GM21717 (cell line): ENCODE measurements at regions not wholly inside any gene's neighbourhood (a gene's known extent, or its start where the extent isn't known, plus 50 kb on each side); places are given as distances from the start of the nearest gene placed in this dataset.

Source experiments
- ATAC-seq: cut with Tn5 transposase; IDR thresholded peaks from one replicate; pipeline ENCODE4 v1.9.1; 2021; ENCODE audit warnings: mild to moderate bottlenecking, moderate library complexity; ENCODE audit not compliant: unreplicated experiment

DNA sequence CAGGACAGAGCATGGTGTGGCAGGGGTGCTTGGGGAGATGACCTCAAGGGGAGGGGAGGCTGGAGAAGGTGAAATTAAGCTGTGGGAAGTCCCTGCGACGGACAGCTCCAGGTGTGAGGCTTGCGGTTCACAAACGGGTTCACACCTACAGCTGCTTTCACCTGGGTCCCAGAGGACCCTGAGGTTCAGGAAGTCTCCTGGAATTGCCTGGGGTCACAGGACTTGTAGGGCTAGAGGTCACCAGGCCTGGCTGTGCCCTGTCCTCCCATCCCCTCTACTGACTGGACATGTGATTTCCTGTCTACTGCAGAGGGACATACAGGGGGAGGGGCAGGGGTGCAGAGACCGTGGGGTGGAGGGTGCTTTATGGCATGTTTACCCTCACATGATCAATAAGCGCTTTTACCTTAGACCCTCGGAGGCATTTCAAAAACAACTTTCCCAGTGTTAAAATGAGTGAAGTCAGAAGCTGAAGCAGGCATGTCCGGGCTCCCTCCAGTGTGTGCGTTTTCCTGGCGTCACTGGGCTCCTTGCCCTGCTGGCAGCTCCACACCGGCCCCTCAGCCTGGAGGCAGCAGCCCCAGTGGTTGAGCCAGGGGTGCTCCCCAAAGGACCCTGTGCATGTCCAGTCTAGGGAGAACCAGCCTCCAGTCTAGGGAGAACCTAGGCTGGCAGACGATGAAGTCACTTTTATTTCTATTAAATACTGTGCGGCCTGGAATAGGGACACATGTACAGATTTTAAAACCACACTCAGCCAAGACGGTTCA lies 66.6 kb upstream of the IGFBP3 start:
- ATAC-seq = no peak

DNA sequence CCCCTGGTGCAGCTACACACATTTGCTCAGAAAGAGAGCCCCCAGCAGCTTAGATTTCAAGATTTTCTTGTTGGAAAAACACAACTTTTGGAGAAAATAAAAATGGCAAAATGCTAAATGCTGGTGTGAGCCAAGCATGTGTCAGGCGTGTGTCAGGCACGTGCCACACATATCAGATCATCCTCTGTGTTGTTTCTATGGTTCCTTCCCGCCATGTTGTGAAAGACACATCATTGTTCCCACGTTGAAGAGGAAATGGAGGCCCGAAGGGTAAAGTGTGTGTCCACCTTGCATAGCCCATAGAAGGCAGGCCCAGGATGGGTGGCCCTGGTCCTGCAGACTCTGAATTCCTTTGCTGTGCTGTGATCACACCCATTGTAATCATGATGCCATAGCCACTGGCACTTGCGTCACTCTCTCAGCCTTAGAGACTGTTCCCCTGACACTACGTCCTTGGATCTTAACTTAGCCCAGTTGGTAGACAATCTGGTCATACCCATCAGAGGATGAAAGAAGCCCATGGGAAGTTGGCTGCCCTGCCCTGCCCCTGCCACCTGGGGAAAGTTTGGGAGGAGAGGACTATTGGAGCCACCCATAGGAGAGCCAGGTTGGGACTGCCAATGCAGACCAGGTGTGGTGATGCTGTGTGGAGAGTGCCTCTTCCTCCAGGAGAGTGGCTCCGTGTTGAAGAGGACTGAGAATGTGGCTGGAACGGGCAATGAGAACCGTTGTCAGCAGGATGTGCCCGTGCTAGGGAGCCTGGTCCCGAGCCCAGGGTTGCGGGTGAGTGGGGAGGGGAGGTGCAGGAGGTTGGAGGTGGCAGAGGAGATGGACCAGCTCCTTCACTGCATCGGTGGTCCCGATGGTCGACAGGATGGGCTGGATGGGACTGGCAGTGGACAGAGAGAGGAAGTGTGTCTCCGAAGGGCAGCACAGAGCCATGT lies 65.6 kb upstream of the IGFBP3 start:
- ATAC-seq = no peak

DNA sequence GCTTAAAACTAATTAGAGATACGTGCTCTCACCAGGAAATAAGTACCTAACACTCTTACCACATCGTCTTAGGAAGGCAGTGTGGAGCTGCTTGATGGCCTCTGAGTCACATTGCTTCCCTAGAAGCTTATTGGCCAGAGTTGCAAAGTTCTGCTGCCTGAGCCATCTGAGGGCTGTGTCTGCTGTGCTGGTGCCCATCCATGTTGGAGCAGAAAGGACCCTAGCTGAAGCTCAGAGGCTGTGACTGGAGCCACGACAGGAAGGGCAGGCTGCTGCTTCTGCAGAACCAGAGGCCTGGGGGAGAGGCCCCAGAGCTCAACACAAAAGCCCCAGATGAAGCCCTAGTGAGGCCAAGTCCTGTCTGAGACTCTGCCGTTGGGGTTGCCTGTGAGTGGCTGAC lies 64.8 kb upstream of the IGFBP3 start:
- ATAC-seq = no peak

DNA sequence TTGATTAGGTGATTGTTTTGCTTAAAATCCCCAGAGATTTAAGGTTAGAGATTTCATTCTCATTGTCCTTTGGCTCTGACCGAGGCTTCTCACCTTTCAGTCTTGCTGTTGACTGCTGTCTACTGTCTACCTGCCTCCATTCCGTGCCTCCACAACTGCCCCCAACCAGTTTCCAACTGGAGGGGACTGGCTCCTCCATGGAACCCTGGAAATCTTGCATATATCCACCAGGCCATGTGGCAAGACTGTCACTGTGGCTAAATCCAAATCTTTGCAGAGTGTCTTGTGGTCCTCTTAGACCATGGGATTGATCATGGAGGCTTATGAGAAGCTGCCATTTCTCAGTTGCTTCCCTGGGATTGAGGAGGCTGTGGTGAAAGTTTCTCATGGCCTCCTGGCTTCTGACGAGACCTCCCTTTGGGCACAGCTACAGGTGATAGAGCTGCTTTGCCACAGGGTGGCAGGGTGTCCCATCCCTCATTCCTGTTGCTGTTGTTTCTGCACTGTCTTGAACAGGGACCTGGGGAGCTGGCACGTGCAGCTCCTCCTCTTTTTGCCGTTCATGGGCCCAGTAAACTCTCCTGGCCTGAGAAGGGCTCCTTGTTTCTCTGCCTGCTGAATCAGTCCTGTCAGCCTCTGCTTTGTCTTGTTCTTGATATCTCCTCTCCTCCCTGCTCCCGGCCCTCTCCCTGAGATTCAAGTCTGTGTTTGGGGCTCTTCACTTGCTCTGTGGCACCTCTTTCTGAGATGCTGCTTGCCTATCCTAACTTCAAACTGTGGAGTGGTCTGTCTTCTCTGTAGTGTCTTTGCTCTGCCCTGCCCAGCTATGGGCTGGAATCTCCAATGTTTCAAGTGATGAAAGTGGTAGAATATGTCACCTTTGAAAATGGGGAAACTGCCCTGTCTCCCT lies 63.6 kb upstream of the IGFBP3 start:
- no peak for ATAC-seq

DNA sequence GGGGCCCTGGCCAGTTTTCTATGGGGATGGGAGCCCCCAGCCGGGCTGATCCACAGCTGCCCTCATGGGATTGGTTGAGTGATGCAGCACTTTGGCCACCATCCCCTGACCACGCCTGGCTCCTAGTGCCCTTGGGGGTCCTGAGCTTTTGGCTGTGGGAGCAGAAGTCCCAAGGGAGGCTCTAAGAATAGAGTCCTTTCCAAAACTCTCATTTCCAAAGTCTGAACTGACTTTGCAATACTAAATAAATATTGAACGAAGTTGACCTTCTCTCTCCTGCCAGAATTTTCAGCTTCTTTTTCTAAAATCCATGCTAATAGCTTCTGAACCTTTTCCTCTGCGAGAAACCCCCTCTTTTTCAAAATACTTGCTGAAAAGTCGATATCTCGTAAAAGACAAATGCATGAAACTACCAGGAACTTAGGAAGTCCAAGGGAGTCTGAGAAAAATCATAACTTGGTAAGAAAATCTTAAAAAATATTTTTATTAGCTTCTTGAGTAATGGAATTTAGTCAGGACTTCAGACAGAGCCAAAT lies 62.7 kb upstream of the IGFBP3 start:
- no peak for ATAC-seq

DNA sequence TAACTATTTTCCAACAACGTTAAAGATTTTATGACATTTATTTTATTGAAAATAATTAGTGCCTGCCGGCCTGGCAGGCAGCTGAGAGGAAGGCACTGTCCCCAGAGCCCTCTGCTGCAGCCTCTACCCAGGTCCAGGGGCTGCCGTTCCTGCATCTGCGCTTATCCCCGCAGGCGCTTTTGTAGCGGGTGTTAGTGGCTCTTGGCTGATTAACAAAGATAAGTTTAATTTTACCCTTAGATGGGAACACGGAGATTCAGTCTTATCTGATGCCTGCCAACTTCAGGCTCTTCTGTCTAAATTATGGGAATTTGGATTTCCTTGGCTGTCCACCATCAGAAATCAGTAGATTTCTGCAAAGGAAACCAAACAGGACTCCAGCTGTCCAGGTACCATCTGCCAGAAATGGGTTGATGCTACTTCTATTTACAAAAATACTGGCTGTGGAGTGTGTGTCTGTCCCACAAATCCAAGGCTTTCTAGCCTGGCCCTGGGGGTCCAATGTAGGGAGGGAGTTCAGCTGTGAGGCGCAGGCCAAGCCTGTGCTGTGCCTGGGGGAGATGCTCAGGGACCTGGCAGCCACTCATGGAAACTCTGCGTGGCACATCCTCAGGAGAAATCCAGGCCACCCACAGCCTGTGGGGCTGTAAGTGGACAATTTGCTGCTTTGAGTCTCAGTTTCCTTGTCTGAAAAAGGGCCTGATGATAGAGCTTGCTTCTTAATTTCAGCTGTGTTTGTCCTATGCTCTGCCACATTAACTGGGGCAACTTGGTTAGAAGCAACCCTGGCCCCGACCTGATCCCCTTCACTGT lies 62.0 kb upstream of the IGFBP3 start:
- no peak for ATAC-seq

DNA sequence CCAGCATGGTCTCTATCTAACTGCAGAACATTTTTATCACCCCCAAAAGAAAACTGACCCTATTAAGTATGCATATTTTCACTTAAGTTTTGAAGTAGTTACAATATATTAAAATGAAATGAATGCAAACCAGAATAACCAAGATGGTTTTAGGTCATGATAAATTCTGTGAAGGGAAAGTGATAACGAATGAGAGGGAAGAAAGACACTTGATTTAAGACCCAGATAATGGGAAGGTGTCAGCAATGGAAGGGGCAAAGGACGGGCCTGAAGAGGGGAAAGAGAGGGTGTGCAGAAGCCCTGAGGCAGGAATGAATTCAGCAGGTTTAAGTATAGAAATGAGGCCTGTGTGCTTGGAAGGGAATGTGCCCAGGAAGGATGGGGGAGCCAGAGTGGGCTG lies 61.1 kb upstream of the IGFBP3 start:
- ATAC-seq = no peak

DNA sequence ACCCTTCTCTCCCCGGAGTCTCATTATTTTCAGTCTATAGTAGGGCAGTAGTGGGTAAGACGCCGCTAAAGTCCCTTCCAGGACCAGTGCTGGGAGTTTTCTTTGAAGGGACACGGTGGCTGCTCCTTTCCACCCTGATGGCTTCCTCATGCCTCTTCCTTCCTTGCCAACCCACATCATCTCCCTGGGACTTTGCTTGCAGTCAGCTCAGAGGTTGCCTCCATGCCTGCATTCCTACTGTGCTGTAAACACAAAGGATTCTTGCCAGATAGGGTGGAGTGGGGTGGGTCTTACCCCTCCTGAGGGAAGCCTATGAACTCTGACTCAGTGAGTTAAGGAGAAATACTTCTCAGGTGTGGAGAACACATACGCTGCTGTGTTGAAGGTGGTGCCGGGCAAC lies 59.9 kb upstream of the IGFBP3 start:
- ATAC-seq = no peak

DNA sequence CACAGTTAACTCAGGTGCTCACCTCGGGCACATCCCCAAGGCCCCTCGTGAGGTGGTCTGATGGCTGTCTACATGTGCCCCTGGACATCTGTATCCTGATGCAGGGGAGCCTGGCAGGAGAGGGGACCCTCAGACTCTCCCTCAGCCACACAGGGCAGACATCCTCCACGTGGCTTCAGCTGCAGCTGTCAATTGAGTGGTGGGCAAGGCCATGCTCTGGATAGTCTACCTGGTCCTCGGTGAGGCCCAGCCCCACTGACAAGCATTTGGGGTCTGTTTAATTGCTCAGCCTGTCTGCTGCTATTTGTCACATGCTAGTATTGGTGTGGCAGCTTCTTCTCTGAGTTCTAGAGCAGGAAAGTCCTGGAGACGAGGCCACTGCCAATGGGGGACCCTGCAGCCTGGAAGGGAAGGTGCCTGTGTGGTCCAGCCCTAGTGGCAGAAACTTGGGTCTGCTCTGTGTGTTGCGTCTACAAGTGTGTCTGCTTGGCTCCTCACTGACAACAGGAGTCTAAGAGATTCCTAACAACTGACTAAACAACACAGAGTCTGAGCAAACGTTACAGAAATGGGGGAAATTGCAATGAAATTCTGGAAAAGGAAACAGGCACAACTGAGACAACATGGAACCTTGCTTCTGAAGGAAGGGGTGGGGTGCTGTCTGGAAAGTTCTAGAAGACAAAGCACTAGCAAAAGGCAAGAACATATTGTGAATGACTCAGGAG lies 59.3 kb upstream of the IGFBP3 start:
- no peak for ATAC-seq

DNA sequence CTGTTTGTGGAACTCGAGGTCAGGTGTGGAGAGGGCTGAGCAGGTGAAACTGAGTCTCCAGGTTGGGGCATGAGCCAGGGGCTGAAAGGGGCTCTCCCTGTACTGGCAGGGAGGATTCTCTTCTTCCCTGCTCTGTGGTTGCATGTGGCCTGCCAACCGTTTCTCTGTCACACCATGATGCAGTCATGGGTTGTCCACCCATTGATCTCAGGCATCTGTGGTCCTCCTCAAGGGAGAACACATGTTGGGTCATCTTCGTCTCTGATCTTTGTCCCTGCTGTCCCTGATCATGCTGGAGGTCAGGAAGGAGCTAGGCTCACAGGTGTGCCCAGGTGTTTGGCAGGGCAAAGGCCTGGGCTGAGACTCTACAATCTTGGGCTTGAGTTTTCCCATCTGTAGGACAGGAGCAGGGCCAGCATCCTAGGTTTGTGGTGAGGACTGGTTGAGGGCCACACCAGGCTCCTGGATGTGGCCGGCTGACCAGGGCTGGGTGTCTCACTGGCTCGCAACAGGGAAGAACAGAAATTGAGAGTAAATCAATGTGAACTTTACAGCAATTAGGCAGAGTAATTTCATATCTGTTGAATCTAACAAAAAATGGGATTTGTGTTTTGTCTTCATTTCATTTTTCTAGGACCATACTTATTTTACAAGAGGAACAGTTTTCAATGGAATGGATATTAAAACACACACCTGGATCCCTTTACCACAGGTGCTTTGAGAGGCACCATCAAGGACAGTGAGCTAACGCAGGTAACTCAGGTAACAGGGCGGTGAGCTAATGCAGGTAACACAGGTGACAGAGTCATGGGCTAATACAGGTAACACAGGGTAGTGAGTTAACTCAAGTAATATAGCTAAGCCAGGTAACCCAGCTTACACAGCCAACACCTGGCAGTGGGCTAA lies 58.5 kb upstream of the IGFBP3 start:
- no peak for ATAC-seq

DNA sequence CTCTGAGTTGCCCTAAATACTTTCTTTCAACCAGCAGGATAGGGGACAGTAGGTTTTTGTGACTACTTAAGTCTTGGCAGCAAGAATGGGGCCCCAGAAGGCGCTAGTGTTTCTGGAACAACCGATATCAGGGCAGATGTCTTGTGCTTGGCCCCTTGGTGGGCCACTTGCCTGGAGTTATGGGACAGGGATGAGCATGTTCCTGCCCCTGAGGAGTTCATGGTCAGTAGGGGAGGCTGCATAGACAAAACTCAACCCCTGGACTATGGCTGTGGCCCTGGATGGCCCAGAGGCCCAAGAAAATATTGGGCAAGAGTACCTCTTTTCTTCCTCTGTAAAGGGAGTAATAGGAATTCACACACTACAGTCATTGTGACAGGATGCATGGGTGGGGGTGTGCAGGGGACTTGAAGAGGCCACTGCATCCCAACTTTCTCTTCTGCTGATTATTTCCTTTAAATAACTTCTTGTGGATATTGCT lies 57.7 kb upstream of the IGFBP3 start:
- no peak for ATAC-seq

DNA sequence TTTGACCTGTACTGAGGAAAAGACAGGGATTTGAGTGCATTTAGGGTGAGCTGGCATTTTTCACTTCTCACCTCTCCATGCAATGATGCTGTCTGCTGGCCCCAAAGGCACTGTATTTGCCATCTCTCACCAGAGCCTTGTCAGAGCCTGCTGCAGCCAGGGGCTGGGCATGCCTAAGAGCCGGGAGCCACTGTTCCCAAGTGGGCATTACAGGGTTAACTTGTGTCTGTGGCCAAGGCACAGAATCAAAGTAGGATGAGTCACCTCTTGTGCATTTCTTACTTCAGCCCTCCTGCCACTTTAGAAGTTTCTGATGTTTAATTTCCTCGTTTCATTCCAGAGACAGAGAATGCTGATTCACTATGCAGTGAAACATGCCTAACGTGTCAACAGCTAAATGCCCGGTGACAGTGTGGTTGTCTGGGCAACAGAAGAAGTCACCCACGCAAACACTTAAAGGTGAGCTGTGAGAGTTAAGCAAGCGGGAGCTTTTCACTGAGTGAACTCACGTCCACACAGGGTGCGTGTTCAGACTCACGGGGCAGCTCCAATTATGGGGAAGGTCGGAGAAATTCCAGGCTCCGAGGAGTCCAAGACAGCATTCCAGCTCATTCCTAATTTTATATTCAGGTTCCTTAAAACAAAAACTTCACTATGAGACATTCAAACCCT lies 57.1 kb upstream of the IGFBP3 start:
- ATAC-seq = no peak

DNA sequence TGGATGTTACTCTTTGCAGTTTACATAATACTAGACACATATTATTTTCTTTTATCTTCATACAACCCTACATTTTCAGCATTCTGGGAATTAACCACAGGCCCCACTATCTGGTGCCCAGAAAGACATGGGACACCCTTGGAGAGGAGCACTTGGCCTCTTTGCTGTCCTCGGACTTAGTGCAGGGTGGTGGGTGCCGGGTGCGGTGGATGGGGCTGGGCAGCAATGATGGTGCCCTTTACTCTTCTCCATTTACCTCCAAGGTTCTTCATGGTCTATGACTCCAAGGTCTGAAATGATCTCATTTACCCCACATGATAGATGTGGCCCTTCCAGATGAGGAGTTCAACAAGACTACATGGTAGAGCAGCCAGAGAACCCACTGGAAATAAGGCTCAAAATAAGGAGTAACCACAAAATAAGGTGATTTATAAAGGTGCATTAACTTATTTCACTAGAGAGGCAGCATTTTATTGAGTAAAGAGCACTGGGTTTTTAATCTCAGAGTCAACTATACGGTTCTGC lies 56.2 kb upstream of the IGFBP3 start:
- ATAC-seq = no peak

DNA sequence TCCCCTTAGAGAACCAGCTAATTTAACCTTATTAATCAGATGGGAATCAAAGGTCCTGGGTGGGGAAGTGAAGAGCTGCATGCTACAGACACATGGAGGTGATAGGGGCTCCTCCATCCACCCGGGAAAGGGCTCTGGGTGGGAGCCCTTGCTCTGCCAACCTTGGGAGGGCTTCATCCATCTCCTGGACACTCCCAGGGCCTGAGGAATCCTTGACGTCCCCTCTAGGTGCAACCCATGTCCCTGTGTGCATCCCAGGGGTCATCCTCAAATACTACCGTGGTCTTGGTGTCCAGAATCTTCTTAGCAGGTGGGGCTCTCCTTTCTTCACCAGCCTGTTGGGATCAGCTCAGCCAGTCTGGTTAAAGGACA lies 55.4 kb upstream of the IGFBP3 start:
- no peak for ATAC-seq

DNA sequence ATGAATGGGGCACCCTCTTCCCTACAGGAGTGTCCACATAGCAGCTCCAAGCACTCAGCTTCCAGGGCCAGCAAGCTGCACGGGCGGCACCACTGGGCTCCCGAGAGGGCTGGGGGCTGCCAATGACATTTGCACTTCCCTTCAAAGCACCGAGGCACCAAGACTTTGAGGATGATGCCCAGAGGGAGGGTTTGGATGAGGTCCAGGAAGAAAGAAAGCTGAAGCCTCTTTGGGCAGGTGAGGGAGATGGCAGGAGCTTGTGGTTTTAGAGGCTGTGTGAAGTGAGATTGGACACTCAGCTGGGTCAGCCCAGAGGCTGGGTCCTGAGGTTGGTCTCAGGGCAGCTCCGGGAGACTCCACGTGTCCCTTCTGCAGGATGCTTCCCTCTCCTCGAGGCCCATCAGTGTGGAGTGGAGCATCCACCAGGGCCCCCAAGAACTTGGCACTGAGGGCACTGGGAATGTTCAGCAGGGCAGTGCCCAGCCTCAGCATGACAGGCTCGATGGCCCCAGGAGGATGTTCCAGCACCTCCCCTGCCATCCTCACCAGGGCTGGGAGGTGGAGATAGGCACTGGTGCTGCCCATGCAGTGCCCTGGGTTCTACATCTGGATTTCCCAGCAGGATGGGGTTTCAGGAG lies 54.9 kb upstream of the IGFBP3 start:
- ATAC-seq = no peak

DNA sequence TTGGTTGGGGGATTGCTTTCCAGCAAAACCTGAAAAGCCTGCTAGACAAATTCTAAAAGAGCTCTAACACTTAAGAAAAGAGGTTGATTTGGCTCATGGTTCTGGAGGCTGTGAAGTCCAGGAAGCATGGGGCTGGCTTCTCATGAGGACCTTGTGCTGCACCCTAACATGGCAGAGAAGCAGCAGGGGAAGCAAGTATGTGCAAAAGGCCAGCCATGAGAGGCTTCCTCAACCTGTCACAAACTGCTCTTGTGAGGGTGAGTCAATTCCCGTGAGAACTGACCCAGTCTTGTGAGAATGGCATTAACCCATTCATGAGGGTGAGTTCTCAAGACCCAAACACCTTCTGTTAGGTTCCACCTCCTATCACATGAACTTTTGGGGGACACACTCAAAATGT lies 54.3 kb upstream of the IGFBP3 start:
- no peak for ATAC-seq
